Esophagus muscularis mucosa (tissue), 4 donors: ENCODE measurements at regions not wholly inside any gene's neighbourhood (a gene's known extent, or its start where the extent isn't known, plus 50 kb on each side); places are given as distances from the start of the nearest gene placed in this dataset.

ENCODE experiments used
- DNase-seq: peaks from one replicate; pipeline ENCODE4 v3.0.0-alpha.2; 2017; ENCODE audit errors: extremely low spot score
- H3K27ac ChIP-seq, 4 donors: fragments of 200-600 bp; sonication (generic); replicated peaks in 1 of 4; 1 replicate in 3 of 4; 2 replicates in 1 of 4; pipeline ENCODE4 v1.5.1; 2016 to 2019; ENCODE audit warnings: mild to moderate bottlenecking in 1 of 4
- H3K27me3 ChIP-seq, 4 donors: fragments of 200-600 bp; sonication (generic); one replicate each; pipeline versions ENCODE4 v1.5.1 to v1.6.0; 2016 to 2019
- H3K36me3 ChIP-seq, 4 donors: fragments of 200-600 bp; sonication (generic); one replicate each; pipeline ENCODE4 v1.5.1; 2016 to 2019
- H3K4me1 ChIP-seq, 4 donors: fragments of 200-600 bp; sonication (generic); one replicate each; pipeline ENCODE4 v1.5.1; 2016 to 2019
- H3K4me3 ChIP-seq, 4 donors: fragments of 200-600 bp; sonication (generic); 1 replicate in 2 of 4; 2 replicates in 2 of 4; pipeline ENCODE4 v1.5.1; 2016 to 2019; ENCODE audit warnings: mild to moderate bottlenecking in 4 of 4, moderate library complexity in 1 of 4
- H3K9me3 ChIP-seq, 4 donors: fragments of 200-600 bp; sonication (generic); 1 replicate in 3 of 4; 2 replicates in 1 of 4; pipeline ENCODE4 v1.5.1; 2016 to 2019
- CTCF ChIP-seq, 3 experiments: fragments of 200-600 bp in 2 of 3; fragments of 450-650 bp in 1 of 3; sonication (generic) in 2 of 3; IDR thresholded peaks; one replicate each; pipeline ENCODE4 v1.5.1; 2017 to 2019; ENCODE audit warnings: antibody characterized with exemption in 3 of 3, mild to moderate bottlenecking in 2 of 3, moderate library complexity in 1 of 3
- EP300 ChIP-seq: sonication (generic); formaldehyde crosslinking; IDR thresholded peaks from one replicate; pipeline ENCODE4 v1.6.1; 2017; ENCODE audit warnings: antibody characterized with exemption
- POLR2A ChIP-seq: fragments of 450-650 bp; IDR thresholded peaks from one replicate; pipeline ENCODE4 v1.6.1; 2017; ENCODE audit warnings: antibody characterized with exemption, moderate library complexity, mild to moderate bottlenecking, low read depth
- POLR2AphosphoS5 ChIP-seq, 2 donors: sonication (generic); formaldehyde crosslinking; IDR thresholded peaks; one replicate each; pipeline ENCODE4 v1.6.1; 2017; ENCODE audit warnings: antibody characterized with exemption in 2 of 2
- WGBS: methylation state at CpG from one replicate; pipeline ENCODE4 v1.1.5; 2018; 5-methylcytosine and 5-hydroxymethylcytosine counted together
- intact Hi-C: fragments of 100-400 bp; cut with DNase I; formaldehyde crosslinking; loops from one replicate; pipeline ENCODE4 v1.15.1; 2023

GRCh38 chr14:104436047-104436591, 143.4 kb upstream of the C14orf180 start:
- peaks cover 0 to 6% (median 2%) of the 10 kb centered on the region in 4 donors for H3K9me3 ChIP-seq
- WGBS: 16% methylated on average over 4 of the region's 20 CpGs
- TF ChIP-seq POLR2AphosphoS5 (IDR thresholded peaks at IDR 0.05) (peak in 1 of 2 donors; percentile 40), CTCF (IDR thresholded peaks at IDR 0.05) (no peak)
- intact Hi-C loops: no loop called here
- H3K4me3 ChIP-seq: peak overlapping the region; percentile 42 to 50 (median 46)
- H3K36me3 ChIP-seq: no peaks in the 10 kb centered on the region
- DNase-seq: peak; percentile 91
- peaks cover 0 to 14% (median 0%) of the 10 kb centered on the region in 4 donors for H3K27me3 ChIP-seq
- peaks cover 13 to 19% (median 19%) of the 10 kb centered on the region in 4 donors for H3K4me1 ChIP-seq
- H3K27ac ChIP-seq: peak overlapping the region in 3 of 4 donors; percentile 15 to 38 (median 27)

GRCh38 chr14:104436741-104437701, 142.5 kb upstream of the C14orf180 start:
- peak overlapping the region in 3 of 4 donors; percentile 42 to 50 (median 49) for H3K4me3 ChIP-seq
- intact Hi-C loops: no loop called here
- peak overlapping the region in 2 of 4 donors; percentile 27 to 38 for H3K27ac ChIP-seq
- H3K4me1 ChIP-seq: peaks cover 13 to 19% (median 19%) of the 10 kb centered on the region in 4 donors
- peaks cover 0 to 11% (median 0%) of the 10 kb centered on the region in 4 donors for H3K27me3 ChIP-seq
- TF ChIP-seq POLR2AphosphoS5 (IDR thresholded peaks at IDR 0.05) (no peak), CTCF (IDR thresholded peaks at IDR 0.05) (no peak), POLR2A (no peak), EP300 (no peak)
- peak; percentile 74 for DNase-seq
- 75% methylated on average over 8 of the region's 15 CpGs for WGBS
- no peaks in the 10 kb centered on the region for H3K36me3 ChIP-seq
- peaks cover 0 to 6% (median 2%) of the 10 kb centered on the region in 4 donors for H3K9me3 ChIP-seq

GRCh38 chr14:104437703-104438102, 141.9 kb upstream of the C14orf180 start:
- no peaks in the 10 kb centered on the region for H3K36me3 ChIP-seq
- peaks cover 0 to 6% (median 2%) of the 10 kb centered on the region in 4 donors for H3K9me3 ChIP-seq
- no peak overlapping the region for H3K27ac ChIP-seq
- intact Hi-C loops: no loop called here
- H3K4me3 ChIP-seq: no peak overlapping the region
- no peak for DNase-seq
- 87% methylated on average over 5 of the region's 6 CpGs for WGBS
- TF ChIP-seq POLR2AphosphoS5 (IDR thresholded peaks at IDR 0.05) (no peak), EP300 (no peak), CTCF (IDR thresholded peaks at IDR 0.05) (no peak), POLR2A (no peak)
- peaks cover 0 to 4% (median 0%) of the 10 kb centered on the region in 4 donors for H3K27me3 ChIP-seq
- peaks cover 13 to 19% (median 19%) of the 10 kb centered on the region in 4 donors for H3K4me1 ChIP-seq

DNA sequence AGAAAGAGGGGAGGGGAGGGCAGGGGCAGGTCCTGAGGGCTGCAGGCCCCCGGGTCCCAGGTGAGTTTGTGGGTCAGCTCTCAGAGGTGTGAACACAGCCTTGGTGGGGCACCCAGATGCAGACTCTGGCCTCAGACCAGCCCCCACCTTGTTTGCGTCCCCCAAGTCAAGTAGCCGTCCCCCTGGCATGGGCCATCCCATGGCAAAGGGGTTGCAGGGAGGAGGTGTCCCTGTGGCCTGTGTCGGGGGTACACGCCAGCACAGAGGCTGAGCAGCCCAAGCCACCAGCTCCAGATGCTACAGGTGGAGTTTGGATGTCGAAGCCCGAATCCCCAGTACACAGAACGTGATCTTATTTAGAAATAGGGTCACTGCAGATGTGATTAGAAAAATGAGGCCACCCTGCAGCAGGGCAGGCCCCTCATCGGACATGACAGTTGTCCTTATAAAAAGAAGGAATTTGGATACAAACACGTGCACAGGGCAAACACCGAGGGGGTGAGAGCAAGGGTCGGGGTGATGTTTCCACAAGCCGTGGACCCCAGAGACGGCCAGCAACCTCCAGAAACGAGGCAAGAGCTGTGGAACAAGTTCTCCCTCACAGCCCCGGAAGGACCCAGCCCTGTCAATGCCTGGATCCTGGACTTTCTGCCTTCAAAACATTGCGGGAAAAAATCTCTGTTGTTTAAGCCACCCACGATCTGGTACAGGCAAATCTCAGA, 141.2 kb upstream of the C14orf180 start:
- TF ChIP-seq EP300 (no peak), POLR2A (no peak), CTCF (IDR thresholded peaks at IDR 0.05) (no peak), POLR2AphosphoS5 (IDR thresholded peaks at IDR 0.05) (no peak)
- Histone ChIP-seq H3K4me3 (no peak overlapping the region), H3K4me1 (peaks cover 13 to 19% (median 19%) of the 10 kb centered on the region in 4 donors), H3K9me3 (peaks cover 0 to 6% (median 2%) of the 10 kb centered on the region in 4 donors), H3K36me3 (no peaks in the 10 kb centered on the region), H3K27ac (no peak overlapping the region), H3K27me3 (no peaks in the 10 kb centered on the region)
- intact Hi-C loops: no loop called here
- peak; percentile 87 for DNase-seq
- WGBS: 86% methylated on average over 14 of the region's 18 CpGs
